ENCODE measurements at regions not wholly inside any gene's neighbourhood (a gene's known extent, or its start where the extent isn't known, plus 50 kb on each side); places are given as distances from the start of the nearest gene placed in this dataset.

GRCh38 chr7:116101704-116102103, 71.1 kb upstream of the TFEC start:
- H3K4me3 Mint-ChIP-seq, result no peak overlapping the region
- Histone ChIP-seq H3K36me3 (replicated peaks in 1 of 2; ENCODE audit: control extremely low read depth in 1 of 2, control insufficient read depth in 1 of 2, extremely low read depth in 1 of 2, insufficient read depth in 2 of 2, low read length in 1 of 2) (no peaks in the 10 kb centered on the region), H3K27ac (ENCODE audit: low read length in 2 of 2) (no peak overlapping the region), H3K27me3 (replicated peaks in 1 of 4; ENCODE audit: control extremely low read depth in 1 of 4, control insufficient read depth in 3 of 4, insufficient read depth in 4 of 4, low read length in 3 of 4) (no peaks in the 10 kb centered on the region), H3K79me2 (ENCODE audit: control insufficient read depth, insufficient read depth, low read length) (no peaks in the 10 kb centered on the region), H3K4me2 (replicated peaks; ENCODE audit: low read depth, low read length, poor library complexity, severe bottlenecking) (no peak overlapping the region), H3K9ac (ENCODE audit: low read length) (no peak overlapping the region), H3K9me3 (ENCODE audit: control extremely low read depth in 1 of 3, control insufficient read depth in 2 of 3, insufficient read depth in 1 of 3, low read length in 2 of 3) (no peaks in the 10 kb centered on the region), H3K4me3 (ENCODE audit: control extremely low read depth in 1 of 5, extremely low read depth in 1 of 5, insufficient read depth in 1 of 5, low read depth in 2 of 5, low read length in 4 of 5) (no peak overlapping the region), H3K4me1 (ENCODE audit: control insufficient read depth in 2 of 2, insufficient read depth in 2 of 2, low read length in 2 of 2) (no peaks in the 10 kb centered on the region), H4K20me1 (ENCODE audit: control insufficient read depth, insufficient read depth, low read length, poor library complexity, severe bottlenecking) (no peaks in the 10 kb centered on the region), H2AFZ (ENCODE audit: insufficient read depth, low read depth, low read length, poor library complexity, severe bottlenecking) (no peak overlapping the region)
- H3K9me3 Mint-ChIP-seq (ENCODE audit: insufficient read depth), result no peaks in the 10 kb centered on the region
- CTCF ChIA-PET, result no interaction called here
- no peak for ATAC-seq (ENCODE audit: low read depth)
- no peak overlapping the region for H3K27ac Mint-ChIP-seq
- intact Hi-C loops (cut with micrococcal nuclease), result no loop called here
- no peak for DNase-seq
- H3K27me3 Mint-ChIP-seq, result no peaks in the 10 kb centered on the region
- no peaks in the 10 kb centered on the region for H3K4me1 Mint-ChIP-seq
- no CpG with 5 or more reads among the region's 2 CpGs for WGBS (ENCODE audit: insufficient coverage)
- TF ChIP-seq CTCF (IDR thresholded peaks at IDR 0.05) (no peak), EZH2 (IDR thresholded peaks at IDR 0.05; ENCODE audit: borderline replicate concordance, insufficient read depth, low read depth, low read length, poor library complexity, severe bottlenecking) (no peak)
- POLR2A ChIA-PET, result no interaction called here

- no peaks in the 10 kb centered on the region for H3K4me1 ChIP-seq (ENCODE audit: control insufficient read depth in 2 of 2, insufficient read depth in 2 of 2, low read length in 2 of 2)
- H3K27me3 Mint-ChIP-seq, result no peaks in the 10 kb centered on the region
- H3K9ac ChIP-seq (ENCODE audit: low read length), result no peak overlapping the region
- no peak overlapping the region for H3K27ac Mint-ChIP-seq
- H3K27me3 ChIP-seq (replicated peaks in 1 of 4; ENCODE audit: control extremely low read depth in 1 of 4, control insufficient read depth in 3 of 4, insufficient read depth in 4 of 4, low read length in 3 of 4), result no peaks in the 10 kb centered on the region
- no peaks in the 10 kb centered on the region for H3K79me2 ChIP-seq (ENCODE audit: control insufficient read depth, insufficient read depth, low read length)
- ATAC-seq (ENCODE audit: low read depth) (no peak), DNase-seq (no peak)
- no peaks in the 10 kb centered on the region for H4K20me1 ChIP-seq (ENCODE audit: control insufficient read depth, insufficient read depth, low read length, poor library complexity, severe bottlenecking)
- no peak overlapping the region for H3K27ac ChIP-seq (ENCODE audit: low read length in 2 of 2)
- ChIA-PET CTCF (no interaction called here), POLR2A (no interaction called here)
- no peak overlapping the region for H3K4me3 ChIP-seq (ENCODE audit: control extremely low read depth in 1 of 5, extremely low read depth in 1 of 5, insufficient read depth in 1 of 5, low read depth in 2 of 5, low read length in 4 of 5)
- intact Hi-C loops (cut with micrococcal nuclease), result no loop called here
- no peak overlapping the region for H3K4me3 Mint-ChIP-seq
- H3K36me3 ChIP-seq (replicated peaks in 1 of 2; ENCODE audit: control extremely low read depth in 1 of 2, control insufficient read depth in 1 of 2, extremely low read depth in 1 of 2, insufficient read depth in 2 of 2, low read length in 1 of 2), result no peaks in the 10 kb centered on the region
- H3K4me2 ChIP-seq (replicated peaks; ENCODE audit: low read depth, low read length, poor library complexity, severe bottlenecking), result no peak overlapping the region
- TF ChIP-seq EZH2 (IDR thresholded peaks at IDR 0.05; ENCODE audit: borderline replicate concordance, insufficient read depth, low read depth, low read length, poor library complexity, severe bottlenecking) (no peak), CTCF (IDR thresholded peaks at IDR 0.05) (no peak)
- H3K9me3 ChIP-seq (ENCODE audit: control extremely low read depth in 1 of 3, control insufficient read depth in 2 of 3, insufficient read depth in 1 of 3, low read length in 2 of 3), result no peaks in the 10 kb centered on the region
- no peak overlapping the region for H2AFZ ChIP-seq (ENCODE audit: insufficient read depth, low read depth, low read length, poor library complexity, severe bottlenecking)
- peaks cover 2% of the 10 kb centered on the region for H3K9me3 Mint-ChIP-seq (ENCODE audit: insufficient read depth)
- H3K4me1 Mint-ChIP-seq, result peaks cover 2% of the 10 kb centered on the region
Measured at GRCh38 chr7:116111475-116111874, 80.9 kb upstream of the TFEC start.

Data from B cell (primary cell).